Thyroid gland (tissue), 4 donors: ENCODE measurements at regions not wholly inside any gene's neighbourhood (a gene's known extent, or its start where the extent isn't known, plus 50 kb on each side); places are given as distances from the start of the nearest gene placed in this dataset.

Experiments
- POLR2A ChIP-seq, 2 donors: fragments of 450-650 bp; IDR thresholded peaks; one replicate each; pipeline ENCODE4 v1.6.1; 2017; ENCODE audit warnings: antibody characterized with exemption in 2 of 2, mild to moderate bottlenecking in 2 of 2, moderate library complexity in 1 of 2
- TF ChIP-seq, protein P1 (sequence below), 6 experiments: fragments of 200-600 bp in 3 of 6; fragments of 450-650 bp in 3 of 6; sonication (generic) in 3 of 6; IDR thresholded peaks; one replicate each; pipeline ENCODE4 v1.5.1; 2016 to 2019; ENCODE audit warnings: antibody characterized with exemption in 6 of 6, mild to moderate bottlenecking in 2 of 6, inconsistent platforms in 1 of 6, moderate library complexity in 1 of 6

DNA sequence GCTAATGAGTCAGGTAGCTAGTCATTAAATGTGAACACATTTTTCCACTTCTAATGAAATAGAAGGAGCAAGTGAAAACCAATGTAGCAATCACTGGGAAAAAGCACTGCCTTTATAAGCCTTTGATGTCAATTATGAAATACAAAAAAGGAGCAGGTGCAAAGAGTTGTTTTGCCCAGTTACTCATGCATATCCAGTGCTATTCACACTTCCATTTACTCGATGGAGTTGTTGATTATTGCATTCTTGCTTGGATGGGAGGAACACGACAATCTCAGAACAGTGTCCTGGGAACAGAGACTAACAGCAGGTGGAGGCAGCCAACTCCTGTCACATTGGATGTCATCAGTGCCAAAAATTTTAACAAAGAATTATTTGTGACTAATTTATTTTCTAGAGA is 372.5 kb downstream of the CBLN2 start:
- TF ChIP-seq, protein P1, sequence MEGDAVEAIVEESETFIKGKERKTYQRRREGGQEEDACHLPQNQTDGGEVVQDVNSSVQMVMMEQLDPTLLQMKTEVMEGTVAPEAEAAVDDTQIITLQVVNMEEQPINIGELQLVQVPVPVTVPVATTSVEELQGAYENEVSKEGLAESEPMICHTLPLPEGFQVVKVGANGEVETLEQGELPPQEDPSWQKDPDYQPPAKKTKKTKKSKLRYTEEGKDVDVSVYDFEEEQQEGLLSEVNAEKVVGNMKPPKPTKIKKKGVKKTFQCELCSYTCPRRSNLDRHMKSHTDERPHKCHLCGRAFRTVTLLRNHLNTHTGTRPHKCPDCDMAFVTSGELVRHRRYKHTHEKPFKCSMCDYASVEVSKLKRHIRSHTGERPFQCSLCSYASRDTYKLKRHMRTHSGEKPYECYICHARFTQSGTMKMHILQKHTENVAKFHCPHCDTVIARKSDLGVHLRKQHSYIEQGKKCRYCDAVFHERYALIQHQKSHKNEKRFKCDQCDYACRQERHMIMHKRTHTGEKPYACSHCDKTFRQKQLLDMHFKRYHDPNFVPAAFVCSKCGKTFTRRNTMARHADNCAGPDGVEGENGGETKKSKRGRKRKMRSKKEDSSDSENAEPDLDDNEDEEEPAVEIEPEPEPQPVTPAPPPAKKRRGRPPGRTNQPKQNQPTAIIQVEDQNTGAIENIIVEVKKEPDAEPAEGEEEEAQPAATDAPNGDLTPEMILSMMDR (IDR thresholded peaks at IDR 0.05): no peak
- TF ChIP-seq POLR2A (IDR thresholded peaks at IDR 0.05): no peak
